ENCODE measurements at regions not wholly inside any gene's neighbourhood (a gene's known extent, or its start where the extent isn't known, plus 50 kb on each side); places are given as distances from the start of the nearest gene placed in this dataset.
"Not testable (repeated sequence)": the region's sequence is repeated elsewhere in the genome, so short reads cannot be mapped to it uniquely, and the experiment has no call there.

DNA sequence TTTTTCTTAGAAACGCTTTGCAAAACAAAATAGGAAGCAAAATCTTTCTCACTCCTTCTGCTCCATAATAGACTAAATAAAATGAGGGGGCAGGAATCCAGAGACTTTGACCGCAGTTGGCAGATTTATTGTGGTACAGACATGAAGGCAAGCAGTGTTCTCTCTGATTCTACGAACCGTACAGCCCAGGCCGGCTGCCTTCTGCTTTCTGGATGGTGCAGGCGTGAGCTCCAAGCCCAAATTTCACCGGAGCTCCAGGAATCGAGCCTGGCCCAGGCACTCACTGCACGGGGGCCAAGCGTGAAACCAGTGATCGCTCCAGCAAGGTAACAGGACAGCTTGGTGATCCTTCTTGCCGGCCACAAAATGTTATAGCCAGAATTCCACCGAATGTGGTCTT, 202.9 kb downstream of the GOLGA6L6 start:
- TF ChIP-seq, protein P1, sequence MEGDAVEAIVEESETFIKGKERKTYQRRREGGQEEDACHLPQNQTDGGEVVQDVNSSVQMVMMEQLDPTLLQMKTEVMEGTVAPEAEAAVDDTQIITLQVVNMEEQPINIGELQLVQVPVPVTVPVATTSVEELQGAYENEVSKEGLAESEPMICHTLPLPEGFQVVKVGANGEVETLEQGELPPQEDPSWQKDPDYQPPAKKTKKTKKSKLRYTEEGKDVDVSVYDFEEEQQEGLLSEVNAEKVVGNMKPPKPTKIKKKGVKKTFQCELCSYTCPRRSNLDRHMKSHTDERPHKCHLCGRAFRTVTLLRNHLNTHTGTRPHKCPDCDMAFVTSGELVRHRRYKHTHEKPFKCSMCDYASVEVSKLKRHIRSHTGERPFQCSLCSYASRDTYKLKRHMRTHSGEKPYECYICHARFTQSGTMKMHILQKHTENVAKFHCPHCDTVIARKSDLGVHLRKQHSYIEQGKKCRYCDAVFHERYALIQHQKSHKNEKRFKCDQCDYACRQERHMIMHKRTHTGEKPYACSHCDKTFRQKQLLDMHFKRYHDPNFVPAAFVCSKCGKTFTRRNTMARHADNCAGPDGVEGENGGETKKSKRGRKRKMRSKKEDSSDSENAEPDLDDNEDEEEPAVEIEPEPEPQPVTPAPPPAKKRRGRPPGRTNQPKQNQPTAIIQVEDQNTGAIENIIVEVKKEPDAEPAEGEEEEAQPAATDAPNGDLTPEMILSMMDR (IDR thresholded peaks at IDR 0.05) = not testable (repeated sequence)
- TF ChIP-seq POLR2A (IDR thresholded peaks at IDR 0.05) = not testable (repeated sequence)
